Gastrocnemius medialis (tissue), 4 donors: ENCODE measurements at regions not wholly inside any gene's neighbourhood (a gene's known extent, or its start where the extent isn't known, plus 50 kb on each side); places are given as distances from the start of the nearest gene placed in this dataset.

ENCODE experiments used
- CTCF ChIP-seq, 5 experiments: fragments of 450-650 bp in 3 of 5; fragments of 200-600 bp in 2 of 5; sonication (generic) in 2 of 5; IDR thresholded peaks in 4 of 5; conservative IDR thresholded peaks in 1 of 5; 1 replicate in 4 of 5; 2 replicates in 1 of 5; pipeline ENCODE4 v1.5.1; 2016 to 2019; ENCODE audit warnings: antibody characterized with exemption in 5 of 5, mild to moderate bottlenecking in 3 of 5, moderate library complexity in 3 of 5
- POLR2A ChIP-seq, 2 donors: fragments of 450-650 bp; IDR thresholded peaks; one replicate each; pipeline ENCODE4 v1.6.1; 2017; ENCODE audit warnings: antibody characterized with exemption in 2 of 2, mild to moderate bottlenecking in 2 of 2, moderate library complexity in 2 of 2

GRCh38 chr13:104387510-104387909 is 1321.3 kb upstream of the SLC10A2 start:
- no peak for TF ChIP-seq CTCF (IDR thresholded peaks at IDR 0.05 in 4 of 5, conservative IDR thresholded peaks at IDR 0.05 in 1 of 5)
- no peak for TF ChIP-seq POLR2A (IDR thresholded peaks at IDR 0.05)
